ENCODE measurements at regions not wholly inside any gene's neighbourhood (a gene's known extent, or its start where the extent isn't known, plus 50 kb on each side); places are given as distances from the start of the nearest gene placed in this dataset.

- POLR2A ChIA-PET: no interaction called here
Measured at GRCh38 chr7:131021902-131022301, 287.9 kb upstream of the KLF14 start.

GRCh38 chr7:131026297-131027000 is 292.4 kb upstream of the KLF14 start:
- no peak for TF ChIP-seq CTCF (IDR thresholded peaks at IDR 0.05; ENCODE audit: insufficient read depth in 1 of 2, low read depth in 1 of 2, low read length in 1 of 2, severe bottlenecking in 1 of 2, unreplicated experiment in 1 of 2)
- H3K4me1 Mint-ChIP-seq (ENCODE audit: low read depth, unreplicated experiment): no peaks in the 10 kb centered on the region
- Histone ChIP-seq H3K27me3 (replicated peaks; ENCODE audit: control insufficient read depth, insufficient read depth, low read length) (no peaks in the 10 kb centered on the region), H3K36me3 (ENCODE audit: control insufficient read depth, insufficient read depth, low read length) (no peaks in the 10 kb centered on the region), H3K9me3 (no peaks in the 10 kb centered on the region; the same call in 1 of the 2 replicates), H3K4me3 (ENCODE audit: low read depth, low read length) (no peak overlapping the region), H3K4me1 (no peaks in the 10 kb centered on the region)
- no peaks in the 10 kb centered on the region for H3K27me3 Mint-ChIP-seq (ENCODE audit: insufficient read depth, unreplicated experiment)
- no peaks in the 10 kb centered on the region for H3K36me3 Mint-ChIP-seq (ENCODE audit: insufficient read depth, unreplicated experiment)
- no peaks in the 10 kb centered on the region for H3K9me3 Mint-ChIP-seq (ENCODE audit: unreplicated experiment)
- no peak overlapping the region for H3K4me3 Mint-ChIP-seq (ENCODE audit: unreplicated experiment)
- ChIA-PET POLR2A (no interaction called here), CTCF (no interaction called here)
- DNase-seq: no peak
- H3K27ac Mint-ChIP-seq (ENCODE audit: unreplicated experiment): no peak overlapping the region
- BruUV-seq (replicated peaks): no TSS peak
- intact Hi-C loops (cut with micrococcal nuclease; ENCODE audit: unreplicated experiment): no loop called here

More at GRCh38 chr7:131021902-131022301, 287.9 kb upstream of the KLF14 start:
- Mint-ChIP-seq H3K27me3 (ENCODE audit: insufficient read depth, unreplicated experiment) (no peaks in the 10 kb centered on the region), H3K4me3 (ENCODE audit: unreplicated experiment) (no peak overlapping the region), H3K36me3 (ENCODE audit: insufficient read depth, unreplicated experiment) (no peaks in the 10 kb centered on the region), H3K4me1 (ENCODE audit: low read depth, unreplicated experiment) (no peaks in the 10 kb centered on the region), H3K27ac (ENCODE audit: unreplicated experiment) (no peak overlapping the region), H3K9me3 (ENCODE audit: unreplicated experiment) (no peaks in the 10 kb centered on the region)
- Histone ChIP-seq H3K4me1 (no peaks in the 10 kb centered on the region), H3K27me3 (replicated peaks; ENCODE audit: control insufficient read depth, insufficient read depth, low read length) (no peaks in the 10 kb centered on the region), H3K4me3 (ENCODE audit: low read depth, low read length) (no peak overlapping the region), H3K36me3 (ENCODE audit: control insufficient read depth, insufficient read depth, low read length) (no peaks in the 10 kb centered on the region), H3K9me3 (no peaks in the 10 kb centered on the region; the same call in 1 of the 2 replicates)
- intact Hi-C loops (cut with micrococcal nuclease; ENCODE audit: unreplicated experiment): no loop called here
- CTCF ChIA-PET: interaction anchor here (0.9 kb wide), 1 partner anchor 45 kb away, joined by 4 read pairs; no protein-coding TSS in a partner anchor
- TF ChIP-seq CTCF (IDR thresholded peaks at IDR 0.05; ENCODE audit: insufficient read depth in 1 of 2, low read depth in 1 of 2, low read length in 1 of 2, severe bottlenecking in 1 of 2, unreplicated experiment in 1 of 2): no peak
- no TSS peak for BruUV-seq (replicated peaks)
- DNase-seq: no peak

DNA sequence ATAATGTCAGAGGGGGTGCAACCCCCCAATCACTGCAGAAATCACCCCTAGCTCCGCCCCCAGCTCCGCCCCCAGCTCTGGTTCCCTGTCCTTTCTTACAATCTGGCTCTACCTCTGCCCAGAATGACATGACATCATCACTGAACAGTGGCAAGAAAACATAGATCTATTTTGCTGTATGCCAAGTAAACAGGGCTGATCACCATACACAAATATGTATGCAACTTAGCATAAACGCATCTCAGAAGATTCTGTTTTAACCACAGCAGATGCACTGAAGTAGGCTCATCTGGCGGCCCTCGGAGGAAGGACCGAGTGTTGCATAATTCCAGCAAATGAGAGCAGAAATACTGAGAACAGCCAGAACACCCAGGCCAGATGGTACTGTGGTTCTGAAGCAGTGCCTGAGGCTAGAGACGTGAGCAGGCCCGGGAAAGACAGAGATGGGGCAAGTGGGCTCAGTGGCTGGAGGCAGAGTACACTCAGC is 293.3 kb upstream of the KLF14 start:
- no peak overlapping the region for H3K27ac Mint-ChIP-seq (ENCODE audit: unreplicated experiment)
- no peak for DNase-seq
- Histone ChIP-seq H3K4me1 (no peaks in the 10 kb centered on the region), H3K9me3 (no peaks in the 10 kb centered on the region; the same call in 1 of the 2 replicates), H3K27me3 (replicated peaks; ENCODE audit: control insufficient read depth, insufficient read depth, low read length) (no peaks in the 10 kb centered on the region), H3K36me3 (ENCODE audit: control insufficient read depth, insufficient read depth, low read length) (no peaks in the 10 kb centered on the region), H3K4me3 (ENCODE audit: low read depth, low read length) (no peak overlapping the region)
- no peaks in the 10 kb centered on the region for H3K4me1 Mint-ChIP-seq (ENCODE audit: low read depth, unreplicated experiment)
- intact Hi-C loops (cut with micrococcal nuclease; ENCODE audit: unreplicated experiment): no loop called here
- POLR2A ChIA-PET: no interaction called here
- no TSS peak for BruUV-seq (replicated peaks)
- no peak for TF ChIP-seq CTCF (IDR thresholded peaks at IDR 0.05; ENCODE audit: insufficient read depth in 1 of 2, low read depth in 1 of 2, low read length in 1 of 2, severe bottlenecking in 1 of 2, unreplicated experiment in 1 of 2)
- no peaks in the 10 kb centered on the region for H3K9me3 Mint-ChIP-seq (ENCODE audit: unreplicated experiment)
- no peaks in the 10 kb centered on the region for H3K36me3 Mint-ChIP-seq (ENCODE audit: insufficient read depth, unreplicated experiment)
- H3K4me3 Mint-ChIP-seq (ENCODE audit: unreplicated experiment): no peak overlapping the region
- CTCF ChIA-PET: no interaction called here
- no peaks in the 10 kb centered on the region for H3K27me3 Mint-ChIP-seq (ENCODE audit: insufficient read depth, unreplicated experiment)
